ENCODE measurements at regions not wholly inside any gene's neighbourhood (a gene's known extent, or its start where the extent isn't known, plus 50 kb on each side); places are given as distances from the start of the nearest gene placed in this dataset.

DNA sequence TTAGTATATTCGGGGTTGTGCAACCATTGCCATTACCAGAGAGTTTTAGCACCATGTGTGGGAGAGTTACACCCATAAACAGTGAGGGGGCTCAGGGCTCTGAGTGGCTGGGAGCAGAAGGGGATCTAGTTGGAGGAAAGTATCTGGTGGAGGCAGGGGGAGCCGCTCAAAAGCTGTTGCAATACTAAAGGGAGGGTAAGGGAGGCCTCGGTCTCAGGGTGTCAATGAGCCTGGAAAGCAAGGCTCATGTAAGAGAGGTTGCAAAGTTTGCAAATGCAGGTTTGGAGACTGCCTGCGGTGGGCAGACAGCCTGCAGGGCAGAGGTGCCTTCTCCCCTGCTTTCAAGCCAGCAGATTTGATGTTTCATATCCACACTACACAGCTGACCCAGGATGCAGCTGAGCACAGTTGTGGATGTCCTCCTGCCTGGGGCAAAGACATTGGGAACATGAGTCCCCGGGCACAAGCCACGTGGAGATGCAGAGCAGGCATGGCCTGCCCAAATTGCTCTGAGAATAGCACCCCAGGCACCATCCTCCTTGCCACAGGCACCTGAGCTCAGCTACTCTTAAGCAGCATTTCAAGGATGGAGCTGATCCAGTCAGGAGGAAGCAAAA is 181.4 kb downstream of the TLE3 start:
- H3K9ac ChIP-seq (ENCODE audit: low read depth in 1 of 2, low read length in 2 of 2): no peak overlapping the region
- no peak for DNase-seq (ENCODE audit: low spot score)
- H3K27ac ChIP-seq (ENCODE audit: low read depth in 1 of 2, low read length in 2 of 2): no peak overlapping the region
- no peaks in the 10 kb centered on the region for H3K9me3 ChIP-seq (ENCODE audit: control insufficient read depth in 4 of 4, low read length in 3 of 4)
- H3K4me1 ChIP-seq (ENCODE audit: control insufficient read depth in 4 of 4, insufficient read depth in 4 of 4, low read length in 3 of 4): no peaks in the 10 kb centered on the region
- TF ChIP-seq, protein P1, sequence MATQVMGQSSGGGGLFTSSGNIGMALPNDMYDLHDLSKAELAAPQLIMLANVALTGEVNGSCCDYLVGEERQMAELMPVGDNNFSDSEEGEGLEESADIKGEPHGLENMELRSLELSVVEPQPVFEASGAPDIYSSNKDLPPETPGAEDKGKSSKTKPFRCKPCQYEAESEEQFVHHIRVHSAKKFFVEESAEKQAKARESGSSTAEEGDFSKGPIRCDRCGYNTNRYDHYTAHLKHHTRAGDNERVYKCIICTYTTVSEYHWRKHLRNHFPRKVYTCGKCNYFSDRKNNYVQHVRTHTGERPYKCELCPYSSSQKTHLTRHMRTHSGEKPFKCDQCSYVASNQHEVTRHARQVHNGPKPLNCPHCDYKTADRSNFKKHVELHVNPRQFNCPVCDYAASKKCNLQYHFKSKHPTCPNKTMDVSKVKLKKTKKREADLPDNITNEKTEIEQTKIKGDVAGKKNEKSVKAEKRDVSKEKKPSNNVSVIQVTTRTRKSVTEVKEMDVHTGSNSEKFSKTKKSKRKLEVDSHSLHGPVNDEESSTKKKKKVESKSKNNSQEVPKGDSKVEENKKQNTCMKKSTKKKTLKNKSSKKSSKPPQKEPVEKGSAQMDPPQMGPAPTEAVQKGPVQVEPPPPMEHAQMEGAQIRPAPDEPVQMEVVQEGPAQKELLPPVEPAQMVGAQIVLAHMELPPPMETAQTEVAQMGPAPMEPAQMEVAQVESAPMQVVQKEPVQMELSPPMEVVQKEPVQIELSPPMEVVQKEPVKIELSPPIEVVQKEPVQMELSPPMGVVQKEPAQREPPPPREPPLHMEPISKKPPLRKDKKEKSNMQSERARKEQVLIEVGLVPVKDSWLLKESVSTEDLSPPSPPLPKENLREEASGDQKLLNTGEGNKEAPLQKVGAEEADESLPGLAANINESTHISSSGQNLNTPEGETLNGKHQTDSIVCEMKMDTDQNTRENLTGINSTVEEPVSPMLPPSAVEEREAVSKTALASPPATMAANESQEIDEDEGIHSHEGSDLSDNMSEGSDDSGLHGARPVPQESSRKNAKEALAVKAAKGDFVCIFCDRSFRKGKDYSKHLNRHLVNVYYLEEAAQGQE (IDR thresholded peaks at IDR 0.05): no peak
- TF ChIP-seq HNF4G (IDR thresholded peaks at IDR 0.05): no peak
- TF ChIP-seq EGR1 (IDR thresholded peaks at IDR 0.05; ENCODE audit: low read depth in 2 of 2): no peak
- no peak for TF ChIP-seq FOXA1 (IDR thresholded peaks at IDR 0.05)
- no peak for TF ChIP-seq RXRA (IDR thresholded peaks at IDR 0.05)
- no peak for TF ChIP-seq JUND (IDR thresholded peaks at IDR 0.05)
- TF ChIP-seq TAF1 (conservative IDR thresholded peaks at IDR 0.05): no peak
- TF ChIP-seq YY1 (IDR thresholded peaks at IDR 0.05): no peak
- no peak for TF ChIP-seq NR2F2 (IDR thresholded peaks at IDR 0.05)
- TF ChIP-seq GABPA (IDR thresholded peaks at IDR 0.05 in 1 of 2, conservative IDR thresholded peaks at IDR 0.05 in 1 of 2): no peak
- TF ChIP-seq, protein P2, sequence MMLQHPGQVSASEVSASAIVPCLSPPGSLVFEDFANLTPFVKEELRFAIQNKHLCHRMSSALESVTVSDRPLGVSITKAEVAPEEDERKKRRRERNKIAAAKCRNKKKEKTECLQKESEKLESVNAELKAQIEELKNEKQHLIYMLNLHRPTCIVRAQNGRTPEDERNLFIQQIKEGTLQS (IDR thresholded peaks at IDR 0.05): no peak
- no peak for TF ChIP-seq FOXA2 (IDR thresholded peaks at IDR 0.05)
- no peak for TF ChIP-seq SP1 (IDR thresholded peaks at IDR 0.05)
- TF ChIP-seq CTCF (IDR thresholded peaks at IDR 0.05; ENCODE audit: low read depth, low read length, missing input control): no peak
- no peak for TF ChIP-seq RAD21 (IDR thresholded peaks at IDR 0.05)
- no peak for TF ChIP-seq HNF4A (conservative IDR thresholded peaks at IDR 0.05)
- TF ChIP-seq, protein P3, sequence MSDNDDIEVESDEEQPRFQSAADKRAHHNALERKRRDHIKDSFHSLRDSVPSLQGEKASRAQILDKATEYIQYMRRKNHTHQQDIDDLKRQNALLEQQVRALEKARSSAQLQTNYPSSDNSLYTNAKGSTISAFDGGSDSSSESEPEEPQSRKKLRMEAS (IDR thresholded peaks at IDR 0.05): no peak
- TF ChIP-seq, protein P4, sequence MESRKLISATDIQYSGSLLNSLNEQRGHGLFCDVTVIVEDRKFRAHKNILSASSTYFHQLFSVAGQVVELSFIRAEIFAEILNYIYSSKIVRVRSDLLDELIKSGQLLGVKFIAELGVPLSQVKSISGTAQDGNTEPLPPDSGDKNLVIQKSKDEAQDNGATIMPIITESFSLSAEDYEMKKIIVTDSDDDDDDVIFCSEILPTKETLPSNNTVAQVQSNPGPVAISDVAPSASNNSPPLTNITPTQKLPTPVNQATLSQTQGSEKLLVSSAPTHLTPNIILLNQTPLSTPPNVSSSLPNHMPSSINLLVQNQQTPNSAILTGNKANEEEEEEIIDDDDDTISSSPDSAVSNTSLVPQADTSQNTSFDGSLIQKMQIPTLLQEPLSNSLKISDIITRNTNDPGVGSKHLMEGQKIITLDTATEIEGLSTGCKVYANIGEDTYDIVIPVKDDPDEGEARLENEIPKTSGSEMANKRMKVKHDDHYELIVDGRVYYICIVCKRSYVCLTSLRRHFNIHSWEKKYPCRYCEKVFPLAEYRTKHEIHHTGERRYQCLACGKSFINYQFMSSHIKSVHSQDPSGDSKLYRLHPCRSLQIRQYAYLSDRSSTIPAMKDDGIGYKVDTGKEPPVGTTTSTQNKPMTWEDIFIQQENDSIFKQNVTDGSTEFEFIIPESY (IDR thresholded peaks at IDR 0.05): no peak
- H3K36me3 ChIP-seq (ENCODE audit: control insufficient read depth in 4 of 4, insufficient read depth in 3 of 4, low read depth in 1 of 4, low read length in 3 of 4): no peaks in the 10 kb centered on the region
- peaks cover 0 to 3% (median 0%) of the 10 kb centered on the region in 4 donors for H3K27me3 ChIP-seq (ENCODE audit: control insufficient read depth in 4 of 4, insufficient read depth in 4 of 4, low read length in 3 of 4)
- WGBS: 80% methylated on average over 6 of the region's 6 CpGs
- H3K4me3 ChIP-seq (ENCODE audit: low read depth in 1 of 3, low read length in 3 of 3): no peak overlapping the region

Measured in liver (tissue), 8 donors.